Psoas muscle (tissue), 7 donors: ENCODE measurements at regions not wholly inside any gene's neighbourhood (a gene's known extent, or its start where the extent isn't known, plus 50 kb on each side); places are given as distances from the start of the nearest gene placed in this dataset.
"Not testable (repeated sequence)": the region's sequence is repeated elsewhere in the genome, so short reads cannot be mapped to it uniquely, and the experiment has no call there.

Experiments
- ATAC-seq, 4 donors: fragments of 200-7000 bp; cut with Tn5 transposase; one replicate each; pipeline ENCODE4 v1.9.1; 2020; ENCODE audit warnings: moderate library complexity in 3 of 4, mild to moderate bottlenecking in 2 of 4
- DNase-seq, 2 donors: peaks; one replicate each; pipeline ENCODE4 v3.0.0-alpha.2; 2020
- H3K27ac ChIP-seq: fragments of 200-600 bp; one replicate; pipeline ENCODE4 v1.8.0; 2022
- H3K27me3 ChIP-seq, 3 donors: fragments of 200-600 bp in 1 of 3; one replicate each; pipeline versions ENCODE4 v1.6.1 to v1.8.0; 2013 to 2022; ENCODE audit warnings: low read length in 2 of 3, mild to moderate bottlenecking in 2 of 3, moderate library complexity in 1 of 3; ENCODE audit not compliant: insufficient read depth in 3 of 3
- H3K36me3 ChIP-seq, 2 donors: fragments of 200-600 bp in 1 of 2; one replicate each; pipeline versions ENCODE4 v1.6.1 to v1.8.0; 2013 to 2022; ENCODE audit warnings: low read depth in 1 of 2, mild to moderate bottlenecking in 1 of 2, moderate library complexity in 1 of 2; ENCODE audit not compliant: insufficient read depth in 1 of 2
- H3K4me1 ChIP-seq: fragments of 200-600 bp; one replicate; pipeline ENCODE4 v1.8.0; 2022
- H3K4me3 ChIP-seq: fragments of 200-600 bp; one replicate; pipeline ENCODE4 v1.8.0; 2022; ENCODE audit warnings: mild to moderate bottlenecking
- H3K9me3 ChIP-seq: fragments of 200-600 bp; one replicate; pipeline ENCODE4 v1.8.0; 2022
- CTCF ChIP-seq: fragments of 200-600 bp; IDR thresholded peaks from one replicate; pipeline ENCODE4 v1.8.0; 2022; ENCODE audit warnings: antibody characterized with exemption
- WGBS, 3 donors: extraction: QIAGEN DNeasy Blood & Tissue Kit; methylation state at CpG; one replicate each; pipeline versions ENCODE4 v1.1.6 to v1.1.7; 2013; 5-methylcytosine and 5-hydroxymethylcytosine counted together
- intact Hi-C, 2 donors: fragments of 100-400 bp; cut with DNase I; formaldehyde crosslinking; loops; one replicate each; pipeline versions ENCODE4 v1.11.0 to v1.14.2; 2022
- donor health status: healthy with polysubstance abuse.
- donor health status: DM: no; HTN: no; CAD: no; lungs with moderate emphysema.
- donor health status: Bipolar disorder and iron deficiency.
- donor health status: healthy.
- donor health status: DM: yes; HTN: yes; CAD: no.
- donor health status: DM: no; HTN: no; CAD: no.
- donor health status: DM: yes; HTN: yes; CAD: no.

GRCh38 chr10:62985807-62986600 is 147.1 kb upstream of the NRBF2 start:
- no peaks in the 10 kb centered on the region for H3K36me3 ChIP-seq
- H3K4me1 ChIP-seq, result no peaks in the 10 kb centered on the region
- no peak for TF ChIP-seq CTCF
- no peak overlapping the region for H3K27ac ChIP-seq
- no peak overlapping the region for H3K4me3 ChIP-seq
- intact Hi-C loops, result no loop called here
- no peaks in the 10 kb centered on the region for H3K27me3 ChIP-seq
- 85 to 89% (median 87%) methylated on average over 4 of the region's 4 CpGs for WGBS, 3 donors
- ATAC-seq, result no peak
- no peak for DNase-seq
- H3K9me3 ChIP-seq, result no peaks in the 10 kb centered on the region

- ATAC-seq (no peak), DNase-seq (no peak)
- Histone ChIP-seq H3K4me3 (no peak overlapping the region), H3K36me3 (no peaks in the 10 kb centered on the region), H3K9me3 (no peaks in the 10 kb centered on the region), H3K4me1 (no peaks in the 10 kb centered on the region), H3K27me3 (no peaks in the 10 kb centered on the region), H3K27ac (no peak overlapping the region)
- intact Hi-C loops, result no loop called here
- no peak for TF ChIP-seq CTCF
- WGBS, 3 donors, result 52 to 61% (median 53%) methylated on average over 2 of the region's 2 CpGs
These were observed 152.0 kb upstream of the NRBF2 start for GRCh38 chr10:62981096-62981495.

- Histone ChIP-seq H3K4me1 (no peaks in the 10 kb centered on the region), H3K4me3 (no peak overlapping the region), H3K27ac (no peak overlapping the region), H3K27me3 (no peaks in the 10 kb centered on the region), H3K9me3 (no peaks in the 10 kb centered on the region), H3K36me3 (no peaks in the 10 kb centered on the region)
- TF ChIP-seq CTCF, result no peak
- intact Hi-C loops, result no loop called here
- DNase-seq (no peak), ATAC-seq (no peak)
- WGBS, 3 donors, result 42 to 55% (median 49%) methylated on average over 5 of the region's 5 CpGs
These were observed 152.4 kb upstream of the NRBF2 start for GRCh38 chr10:62980687-62981086.

- no peak for ATAC-seq
- H3K27ac ChIP-seq, result no peak overlapping the region
- intact Hi-C loops, result no loop called here
- no peaks in the 10 kb centered on the region for H3K9me3 ChIP-seq
- DNase-seq, result no peak
- no peaks in the 10 kb centered on the region for H3K4me1 ChIP-seq
- no peak for TF ChIP-seq CTCF
- no peaks in the 10 kb centered on the region for H3K36me3 ChIP-seq
- no peak overlapping the region for H3K4me3 ChIP-seq
- H3K27me3 ChIP-seq, result no peaks in the 10 kb centered on the region
These were observed 153.2 kb upstream of the NRBF2 start for GRCh38 chr10:62979921-62980320.

- 82 to 86% (median 85%) methylated on average over 4 of the region's 4 CpGs for WGBS, 3 donors
- no peaks in the 10 kb centered on the region for H3K27me3 ChIP-seq
- ATAC-seq (no peak), DNase-seq (no peak)
- H3K9me3 ChIP-seq, result no peaks in the 10 kb centered on the region
- no peak overlapping the region for H3K27ac ChIP-seq
- no peak overlapping the region for H3K4me3 ChIP-seq
- H3K4me1 ChIP-seq, result no peaks in the 10 kb centered on the region
- H3K36me3 ChIP-seq, result no peaks in the 10 kb centered on the region
- no peak for TF ChIP-seq CTCF
- intact Hi-C loops, result no loop called here
These were observed 154.6 kb upstream of the NRBF2 start for GRCh38 chr10:62978482-62978881.

- intact Hi-C loops, H3K4me3 ChIP-seq, DNase-seq, ATAC-seq, H3K27ac ChIP-seq, H3K36me3 ChIP-seq, H3K4me1 ChIP-seq, H3K9me3 ChIP-seq, H3K27me3 ChIP-seq: not testable (repeated sequence)
- WGBS, 3 donors, result 88 to 97% (median 93%) methylated on average over 1 of the region's 1 CpG
These were observed 158.3 kb upstream of the NRBF2 start for GRCh38 chr10:62974795-62975194.
